Tongue (tissue), 1 donor: ENCODE measurements at regions not wholly inside any gene's neighbourhood (a gene's known extent, or its start where the extent isn't known, plus 50 kb on each side); places are given as distances from the start of the nearest gene placed in this dataset.
A peak's percentile ranks its signal among the peaks of the same experiment; 100 is the strongest.
"Not testable (repeated sequence)": the region's sequence is repeated elsewhere in the genome, so short reads cannot be mapped to it uniquely, and the experiment has no call there.

Experiments used
- DNase-seq: peaks from one replicate; pipeline ENCODE4 v3.0.0-alpha.2; 2015

- DNase-seq: peak; percentile 89
Observed at GRCh38 chr6:14499841-14500240, 382.3 kb downstream of the CD83 start.

- no peak for DNase-seq
Observed at GRCh38 chr6:14500809-14501208, 383.2 kb downstream of the CD83 start.

DNA sequence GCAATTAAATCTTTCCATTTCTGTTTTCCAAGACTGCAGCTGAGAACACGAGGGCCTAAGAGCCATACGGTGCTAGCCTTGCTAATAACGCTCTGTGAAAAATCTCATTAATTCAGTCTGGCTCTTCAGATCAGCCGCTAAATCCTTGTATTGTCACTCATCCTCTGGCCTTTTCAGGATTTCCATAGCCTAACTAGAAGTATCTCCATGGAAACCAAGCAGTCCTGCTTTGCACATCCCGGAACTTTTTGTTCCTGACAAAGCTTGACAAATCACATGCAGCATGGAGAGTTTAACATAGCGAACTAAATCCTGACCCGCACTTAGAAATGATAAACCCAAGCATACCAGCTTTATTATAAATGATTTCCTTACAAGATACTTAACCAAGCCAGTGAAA lies 383.7 kb downstream of the CD83 start:
- peak; percentile 61 for DNase-seq

DNA sequence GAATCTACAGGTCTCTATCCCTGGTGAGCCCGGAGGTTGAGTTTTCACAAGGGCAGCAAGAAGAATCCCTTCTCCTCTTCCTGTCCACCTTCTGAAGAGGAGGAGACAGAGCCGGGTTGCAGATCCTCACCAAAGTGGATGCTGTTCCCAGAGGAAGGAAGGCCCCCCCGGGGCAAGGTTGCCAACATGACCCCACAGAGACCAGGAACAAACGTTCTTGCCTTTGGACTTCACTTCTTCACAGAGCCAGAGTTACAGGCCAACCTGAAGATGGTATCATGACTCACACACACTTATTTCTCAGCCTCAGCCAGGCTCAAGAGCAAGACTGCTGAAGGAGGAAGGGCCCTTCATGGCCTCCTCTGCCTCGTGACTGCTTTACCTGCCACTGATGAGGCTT lies 384.3 kb downstream of the CD83 start:
- no peak for DNase-seq

DNA sequence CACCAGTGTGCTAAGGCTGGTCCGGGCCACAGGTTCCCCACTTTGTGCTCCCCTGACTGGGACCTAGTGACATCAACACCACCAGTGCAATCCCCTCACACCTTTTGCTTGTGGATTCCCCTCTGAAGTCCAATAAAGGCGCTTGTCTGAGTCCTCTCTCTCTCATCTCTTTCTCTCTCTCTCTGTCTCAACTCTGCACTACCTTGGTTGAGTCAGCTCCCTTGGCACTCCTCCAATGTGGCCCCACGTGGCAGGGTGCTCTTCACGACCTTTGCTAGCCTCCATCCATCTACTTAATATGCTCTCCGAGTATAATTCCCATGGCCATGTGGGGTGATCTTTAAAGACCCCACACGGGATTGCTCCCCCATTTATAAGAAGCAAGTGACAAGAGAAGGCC lies 385.0 kb downstream of the CD83 start:
- no peak for DNase-seq

- DNase-seq: peak; percentile 37
Observed at GRCh38 chr6:14505401-14505800, 387.8 kb downstream of the CD83 start.

DNA sequence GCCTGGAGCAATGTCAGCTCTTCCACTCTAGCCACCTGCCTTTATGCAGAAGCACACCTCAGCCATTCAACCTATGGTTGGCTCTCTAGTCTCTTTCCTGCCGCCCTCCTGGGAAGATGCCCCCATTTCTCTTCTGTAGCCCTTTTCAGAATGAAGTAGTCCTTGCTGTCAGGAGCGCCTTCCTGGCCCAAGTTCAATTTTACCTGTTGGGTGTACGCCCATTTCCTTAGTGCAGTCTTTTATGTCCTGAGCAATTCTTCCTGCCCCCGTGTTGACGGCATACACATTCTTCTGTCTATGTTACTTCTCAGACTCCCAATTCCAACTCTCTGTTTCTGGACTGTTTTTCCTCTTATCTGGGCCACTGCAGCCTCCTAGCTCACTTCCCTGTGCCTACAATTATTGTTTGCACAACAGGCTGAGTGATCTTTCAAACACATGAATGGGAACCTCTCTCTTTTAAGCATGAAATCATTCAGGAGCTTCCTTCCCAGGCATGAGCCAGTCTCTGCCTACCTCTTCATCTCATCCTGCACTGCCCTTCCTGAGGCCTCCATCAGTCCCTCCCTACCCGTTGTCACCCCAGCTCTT lies 389.2 kb downstream of the CD83 start:
- no peak for DNase-seq

- no peak for DNase-seq
Observed at GRCh38 chr6:14509120-14509519, 391.5 kb downstream of the CD83 start.

DNA sequence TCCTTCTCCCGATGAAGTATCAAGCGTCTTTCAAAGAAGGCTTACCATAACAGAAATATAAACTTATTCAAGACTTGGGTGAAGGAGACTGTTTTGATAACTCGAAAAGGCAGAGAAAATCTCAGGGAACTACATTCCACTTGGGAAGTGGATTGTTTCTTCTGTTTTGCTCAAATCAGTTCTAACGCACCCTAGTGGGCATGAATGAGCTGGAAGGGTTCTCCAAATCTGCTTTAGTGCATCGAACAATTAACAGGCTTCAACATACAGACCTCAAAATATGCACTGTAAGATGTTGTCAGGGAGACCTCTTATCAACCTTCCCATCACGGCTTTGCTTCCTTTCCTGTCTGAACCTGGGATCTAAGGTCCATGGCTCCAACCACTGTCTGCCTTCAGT lies 392.5 kb downstream of the CD83 start:
- no peak for DNase-seq

DNA sequence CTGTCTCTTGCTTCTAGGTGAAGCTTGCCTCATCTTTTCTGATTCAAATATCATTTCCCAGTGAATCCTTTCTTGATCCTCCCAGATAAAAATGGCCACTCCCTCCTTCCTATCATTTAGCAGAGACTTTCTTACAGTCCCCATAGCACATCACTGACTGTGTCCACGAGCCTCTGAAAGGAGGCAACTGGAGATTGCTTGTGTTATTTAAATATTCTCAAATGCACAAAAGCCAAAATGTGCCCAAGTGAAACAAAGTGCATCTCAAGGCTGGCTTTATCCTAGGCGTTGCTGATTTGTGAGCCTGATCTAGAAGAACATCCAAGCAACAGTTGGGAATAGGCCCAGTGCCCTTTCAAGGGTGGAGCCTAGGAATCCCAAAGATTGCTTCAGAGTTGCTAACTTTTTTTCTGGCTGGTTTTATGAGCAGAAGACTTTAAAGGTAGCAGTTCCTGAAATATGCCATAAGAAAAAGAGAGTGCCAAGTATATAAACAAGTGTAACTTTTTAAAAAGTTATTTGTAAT lies 393.6 kb downstream of the CD83 start:
- DNase-seq: no peak

- DNase-seq: no peak
Observed at GRCh38 chr6:14512246-14512645, 394.7 kb downstream of the CD83 start.

- DNase-seq: no peak
Observed at GRCh38 chr6:14513496-14514393, 396.2 kb downstream of the CD83 start.

DNA sequence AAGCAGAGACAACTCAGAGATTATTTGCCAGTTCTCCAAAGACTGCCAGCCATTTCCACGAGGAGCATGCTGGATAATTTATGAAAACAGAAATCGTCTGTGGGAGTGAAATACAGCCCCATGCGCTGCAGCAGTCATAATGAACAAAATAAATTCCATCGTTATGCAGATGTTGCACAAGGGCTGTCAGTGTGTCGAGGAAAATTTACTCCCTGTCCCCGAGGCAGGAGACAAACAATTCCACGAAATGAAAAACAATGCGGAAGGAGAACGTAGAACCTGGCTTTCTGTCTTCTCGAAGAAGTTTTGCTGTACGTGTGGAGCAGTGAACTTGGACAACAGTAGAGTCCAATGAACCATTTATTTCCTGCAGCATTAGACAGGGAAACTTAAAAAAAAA lies 399.4 kb downstream of the CD83 start:
- DNase-seq: no peak

- no peak for DNase-seq
Observed at GRCh38 chr6:14517516-14518105, 400.0 kb downstream of the CD83 start.

- DNase-seq: no peak
Observed at GRCh38 chr6:14518515-14519217, 401.1 kb downstream of the CD83 start.

GRCh38 chr6:14520029-14520428 lies 402.5 kb downstream of the CD83 start:
- no peak for DNase-seq

- DNase-seq: no peak
Observed at GRCh38 chr6:14520536-14520935, 403.0 kb downstream of the CD83 start.

- no peak for DNase-seq
Observed at GRCh38 chr6:14521141-14521540, 403.6 kb downstream of the CD83 start.

DNA sequence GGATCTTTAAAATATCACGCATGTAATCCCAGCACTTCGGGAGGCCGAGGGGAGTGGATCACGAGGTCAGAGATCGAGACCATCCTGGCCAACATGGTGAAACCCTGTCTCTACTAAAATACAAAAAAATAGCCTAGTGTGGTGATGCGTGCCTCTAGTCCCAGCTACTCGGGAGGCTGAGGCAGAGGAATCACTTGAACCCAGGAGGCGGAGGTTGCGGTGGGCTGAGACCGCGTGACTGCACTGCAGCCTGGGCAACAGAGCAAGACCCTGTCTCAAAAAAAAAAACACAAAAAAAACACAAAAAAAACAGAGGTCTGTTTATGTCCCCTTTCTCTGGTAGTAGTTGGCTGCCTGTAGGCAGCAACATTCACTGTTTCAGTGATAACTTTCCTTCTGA lies 404.3 kb downstream of the CD83 start:
- not testable (repeated sequence) for DNase-seq

GRCh38 chr6:14524319-14524718 lies 406.7 kb downstream of the CD83 start:
- no peak for DNase-seq

- no peak for DNase-seq
Observed at GRCh38 chr6:14530385-14530784, 412.8 kb downstream of the CD83 start.

GRCh38 chr6:14533446-14533845 lies 415.9 kb downstream of the CD83 start:
- DNase-seq: no peak

GRCh38 chr6:14537030-14537429 lies 419.5 kb downstream of the CD83 start:
- DNase-seq: no peak
